HG03354 (cell line): ENCODE measurements at regions not wholly inside any gene's neighbourhood (a gene's known extent, or its start where the extent isn't known, plus 50 kb on each side); places are given as distances from the start of the nearest gene placed in this dataset.

Experiments used
- ATAC-seq: cut with Tn5 transposase; IDR thresholded peaks from one replicate; pipeline ENCODE4 v1.9.1; 2021; ENCODE audit warnings: mild to moderate bottlenecking; ENCODE audit not compliant: unreplicated experiment, poor library complexity, severe bottlenecking

- ATAC-seq: no peak
Measured at GRCh38 chr16:73365016-73365551, 317.2 kb upstream of the ZFHX3 start.

- no peak for ATAC-seq
Measured at GRCh38 chr16:73364413-73364812, 316.5 kb upstream of the ZFHX3 start.

GRCh38 chr16:73361061-73361460, 313.1 kb upstream of the ZFHX3 start:
- no peak for ATAC-seq

- ATAC-seq: no peak
Measured at GRCh38 chr16:73356401-73357079, 308.6 kb upstream of the ZFHX3 start.

- no peak for ATAC-seq
Measured at GRCh38 chr16:73355981-73356380, 308.1 kb upstream of the ZFHX3 start.

GRCh38 chr16:73354434-73354833, 306.5 kb upstream of the ZFHX3 start:
- no peak for ATAC-seq

- no peak for ATAC-seq
Measured at GRCh38 chr16:73350707-73351452, 303.0 kb upstream of the ZFHX3 start.

- ATAC-seq: no peak
Measured at GRCh38 chr16:73347500-73348375, 299.8 kb upstream of the ZFHX3 start.

- ATAC-seq: no peak
Measured at GRCh38 chr16:73339821-73340220, 291.9 kb upstream of the ZFHX3 start.

- ATAC-seq: no peak
Measured at GRCh38 chr16:73337373-73338296, 289.7 kb upstream of the ZFHX3 start.

GRCh38 chr16:73329358-73330286, 281.7 kb upstream of the ZFHX3 start:
- no peak for ATAC-seq

GRCh38 chr16:73326770-73327470, 279.0 kb upstream of the ZFHX3 start:
- ATAC-seq: no peak

GRCh38 chr16:73326221-73326620, 278.3 kb upstream of the ZFHX3 start:
- ATAC-seq: no peak

- ATAC-seq: no peak
Measured at GRCh38 chr16:73323880-73324279, 276.0 kb upstream of the ZFHX3 start.

- no peak for ATAC-seq
Measured at GRCh38 chr16:73322856-73323255, 274.9 kb upstream of the ZFHX3 start.

GRCh38 chr16:73321853-73322252, 273.9 kb upstream of the ZFHX3 start:
- ATAC-seq: no peak

- ATAC-seq: no peak
Measured at GRCh38 chr16:73319737-73320136, 271.8 kb upstream of the ZFHX3 start.

GRCh38 chr16:73319261-73319660, 271.3 kb upstream of the ZFHX3 start:
- ATAC-seq: no peak
